Right lobe of liver (tissue), 4 donors: ENCODE measurements at regions not wholly inside any gene's neighbourhood (a gene's known extent, or its start where the extent isn't known, plus 50 kb on each side); places are given as distances from the start of the nearest gene placed in this dataset.

Experiments used
- POLR2A ChIP-seq: fragments of 450-650 bp; IDR thresholded peaks from one replicate; pipeline ENCODE4 v1.6.1; 2017; ENCODE audit warnings: antibody characterized with exemption, mild to moderate bottlenecking
- TF ChIP-seq, protein P1 (sequence below), 4 donors: fragments of 200-600 bp in 3 of 4; fragments of 450-650 bp in 1 of 4; IDR thresholded peaks; one replicate each; pipeline versions ENCODE4 v1.5.1 to v1.8.0; 2016 to 2022; ENCODE audit warnings: antibody characterized with exemption in 4 of 4, mild to moderate bottlenecking in 2 of 4
- donor health status: DM: no; HTN: no; CAD: no.
- donor health status: DM: no; HTN: no; CAD: no.
- donor health status: DM: no; HTN: yes; CAD: no.

DNA sequence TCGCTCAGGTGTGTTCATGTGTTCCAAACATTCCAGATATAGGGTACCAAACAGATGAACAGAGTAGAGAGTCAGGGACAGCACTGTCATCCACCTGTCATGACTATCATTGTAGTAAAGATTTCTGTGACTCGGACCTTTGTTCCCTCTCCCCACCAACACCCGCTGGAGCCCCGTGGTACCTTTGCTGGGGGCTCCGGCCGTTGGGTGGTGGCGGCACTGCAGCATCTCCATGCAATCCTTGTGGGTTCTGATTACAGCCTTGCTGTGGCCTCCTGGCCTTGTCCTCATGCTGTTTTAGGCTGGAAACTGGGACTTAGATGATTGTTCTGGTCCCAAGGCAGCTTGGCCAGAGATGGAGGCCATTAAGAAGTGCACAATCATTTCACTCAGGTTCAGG, 247.3 kb downstream of the SKAP2 start:
- TF ChIP-seq, protein P1, sequence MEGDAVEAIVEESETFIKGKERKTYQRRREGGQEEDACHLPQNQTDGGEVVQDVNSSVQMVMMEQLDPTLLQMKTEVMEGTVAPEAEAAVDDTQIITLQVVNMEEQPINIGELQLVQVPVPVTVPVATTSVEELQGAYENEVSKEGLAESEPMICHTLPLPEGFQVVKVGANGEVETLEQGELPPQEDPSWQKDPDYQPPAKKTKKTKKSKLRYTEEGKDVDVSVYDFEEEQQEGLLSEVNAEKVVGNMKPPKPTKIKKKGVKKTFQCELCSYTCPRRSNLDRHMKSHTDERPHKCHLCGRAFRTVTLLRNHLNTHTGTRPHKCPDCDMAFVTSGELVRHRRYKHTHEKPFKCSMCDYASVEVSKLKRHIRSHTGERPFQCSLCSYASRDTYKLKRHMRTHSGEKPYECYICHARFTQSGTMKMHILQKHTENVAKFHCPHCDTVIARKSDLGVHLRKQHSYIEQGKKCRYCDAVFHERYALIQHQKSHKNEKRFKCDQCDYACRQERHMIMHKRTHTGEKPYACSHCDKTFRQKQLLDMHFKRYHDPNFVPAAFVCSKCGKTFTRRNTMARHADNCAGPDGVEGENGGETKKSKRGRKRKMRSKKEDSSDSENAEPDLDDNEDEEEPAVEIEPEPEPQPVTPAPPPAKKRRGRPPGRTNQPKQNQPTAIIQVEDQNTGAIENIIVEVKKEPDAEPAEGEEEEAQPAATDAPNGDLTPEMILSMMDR (IDR thresholded peaks at IDR 0.05): no peak
- TF ChIP-seq POLR2A: no peak
